Nephron (organoid): ENCODE measurements at regions not wholly inside any gene's neighbourhood (a gene's known extent, or its start where the extent isn't known, plus 50 kb on each side); places are given as distances from the start of the nearest gene placed in this dataset.

ENCODE experiments used
- H3K27ac Mint-ChIP-seq, 3 experiments: 2 replicates each; pipeline ENCODE4 v1.8.0; 2020; ENCODE audit warnings: mixed read lengths in 3 of 3, mild to moderate bottlenecking in 2 of 3, moderate library complexity in 1 of 3
- H3K27me3 Mint-ChIP-seq: 2 replicates; pipeline ENCODE4 v1.8.0; 2021; ENCODE audit warnings: low read depth, mild to moderate bottlenecking, moderate library complexity, mixed read lengths
- H3K36me3 Mint-ChIP-seq: 2 replicates; pipeline ENCODE4 v1.8.0; 2020; ENCODE audit warnings: low read depth, mixed read lengths
- H3K4me1 Mint-ChIP-seq: 2 replicates; pipeline ENCODE4 v1.8.0; 2020; ENCODE audit warnings: mixed read lengths
- H3K4me3 Mint-ChIP-seq, 3 experiments: 2 replicates each; pipeline ENCODE4 v1.8.0; 2020; ENCODE audit warnings: mild to moderate bottlenecking in 3 of 3, mixed read lengths in 3 of 3, moderate library complexity in 2 of 3
- H3K9me3 Mint-ChIP-seq: 2 replicates; pipeline ENCODE4 v1.8.0; 2020; ENCODE audit warnings: mixed read lengths
- CTCF ChIP-seq, 3 experiments: fragments of 200-600 bp; sonication (generic); IDR thresholded peaks; one replicate each; pipeline ENCODE4 v1.5.0; 2021; ENCODE audit warnings: antibody characterized with exemption in 3 of 3; ENCODE audit not compliant: unreplicated experiment in 3 of 3

DNA sequence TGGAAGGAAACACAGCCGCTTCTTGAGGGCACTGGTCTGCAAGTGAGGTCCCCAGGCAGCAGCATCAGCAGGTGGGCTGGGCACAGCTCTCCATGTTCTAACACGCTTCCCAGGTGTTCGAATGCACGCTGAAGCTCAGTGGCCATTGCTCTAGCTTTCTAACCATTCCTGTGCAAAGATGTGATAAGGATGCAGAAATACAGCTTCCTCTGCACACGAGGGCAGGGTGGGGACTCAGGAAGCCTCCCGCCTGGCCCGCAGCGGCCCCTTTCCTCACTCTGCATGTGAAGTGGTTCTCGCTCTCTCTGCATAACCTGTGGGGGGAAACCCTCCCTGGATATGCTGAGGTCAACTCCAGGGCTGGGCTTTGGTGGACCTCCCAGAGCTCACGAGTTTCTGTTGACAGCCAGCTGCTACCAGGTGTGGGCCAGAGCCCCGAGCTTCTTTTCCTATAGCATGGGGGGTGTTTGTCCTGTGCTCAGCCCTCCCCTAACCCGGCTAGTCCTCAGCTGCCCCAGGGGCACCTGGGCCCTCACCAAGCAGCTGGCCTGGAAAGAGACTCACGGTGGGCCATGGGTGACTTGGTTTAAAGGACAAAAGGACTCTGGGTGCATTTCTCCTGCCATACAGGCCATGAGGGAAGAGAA is 168.2 kb downstream of the TEX29 start:
- Mint-ChIP-seq H3K27ac (no peak overlapping the region), H3K36me3 (no peaks in the 10 kb centered on the region), H3K4me3 (no peak overlapping the region), H3K9me3 (peaks cover 17% of the 10 kb centered on the region), H3K27me3 (peaks cover 34% of the 10 kb centered on the region), H3K4me1 (no peaks in the 10 kb centered on the region)
- no peak for TF ChIP-seq CTCF (IDR thresholded peaks at IDR 0.05; ENCODE audit: unreplicated experiment in 3 of 3)

DNA sequence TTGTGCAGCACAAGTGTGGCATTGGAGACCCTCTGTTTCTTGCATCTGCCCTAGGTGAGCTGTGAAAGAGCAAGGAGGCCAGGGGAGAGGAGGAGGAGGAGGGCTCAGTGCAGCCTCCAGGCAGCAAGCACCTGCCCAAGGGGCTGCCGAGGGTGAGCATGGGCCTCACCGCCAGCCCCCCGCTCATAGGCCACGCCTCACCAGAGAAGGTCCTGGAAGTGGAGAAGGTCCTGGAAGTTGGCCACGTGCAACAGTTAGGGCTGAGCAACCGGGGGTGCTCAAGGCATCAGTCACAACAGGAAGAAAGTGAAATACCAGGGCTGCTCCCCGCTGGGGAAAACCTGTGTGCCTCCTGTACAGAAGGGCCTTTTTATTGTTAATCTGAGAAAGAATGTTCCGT is 168.9 kb downstream of the TEX29 start:
- Mint-ChIP-seq H3K27me3 (peaks cover 34% of the 10 kb centered on the region), H3K4me1 (no peaks in the 10 kb centered on the region), H3K4me3 (no peak overlapping the region), H3K27ac (no peak overlapping the region), H3K36me3 (no peaks in the 10 kb centered on the region), H3K9me3 (peaks cover 17% of the 10 kb centered on the region)
- TF ChIP-seq CTCF (IDR thresholded peaks at IDR 0.05; ENCODE audit: unreplicated experiment in 3 of 3), result no peak

GRCh38 chr13:111490611-111491010 is 170.2 kb downstream of the TEX29 start:
- Mint-ChIP-seq H3K4me1 (no peaks in the 10 kb centered on the region), H3K9me3 (peaks cover 12% of the 10 kb centered on the region), H3K27me3 (peaks cover 38% of the 10 kb centered on the region), H3K4me3 (no peak overlapping the region), H3K27ac (no peak overlapping the region), H3K36me3 (no peaks in the 10 kb centered on the region)
- TF ChIP-seq CTCF (IDR thresholded peaks at IDR 0.05; ENCODE audit: unreplicated experiment in 3 of 3), result no peak

GRCh38 chr13:111491021-111491420 is 170.6 kb downstream of the TEX29 start:
- no peaks in the 10 kb centered on the region for H3K36me3 Mint-ChIP-seq
- H3K27ac Mint-ChIP-seq, result no peak overlapping the region
- no peak overlapping the region for H3K4me3 Mint-ChIP-seq
- no peak for TF ChIP-seq CTCF (IDR thresholded peaks at IDR 0.05; ENCODE audit: unreplicated experiment in 3 of 3)
- H3K27me3 Mint-ChIP-seq, result peaks cover 40% of the 10 kb centered on the region
- H3K4me1 Mint-ChIP-seq, result no peaks in the 10 kb centered on the region
- H3K9me3 Mint-ChIP-seq, result peaks cover 11% of the 10 kb centered on the region

GRCh38 chr13:111491659-111492058 is 171.2 kb downstream of the TEX29 start:
- no peak overlapping the region for H3K27ac Mint-ChIP-seq
- H3K36me3 Mint-ChIP-seq, result no peaks in the 10 kb centered on the region
- no peak overlapping the region for H3K4me3 Mint-ChIP-seq
- H3K9me3 Mint-ChIP-seq, result peaks cover 11% of the 10 kb centered on the region
- TF ChIP-seq CTCF (IDR thresholded peaks at IDR 0.05; ENCODE audit: unreplicated experiment in 3 of 3), result no peak
- peaks cover 40% of the 10 kb centered on the region for H3K27me3 Mint-ChIP-seq
- no peaks in the 10 kb centered on the region for H3K4me1 Mint-ChIP-seq

DNA sequence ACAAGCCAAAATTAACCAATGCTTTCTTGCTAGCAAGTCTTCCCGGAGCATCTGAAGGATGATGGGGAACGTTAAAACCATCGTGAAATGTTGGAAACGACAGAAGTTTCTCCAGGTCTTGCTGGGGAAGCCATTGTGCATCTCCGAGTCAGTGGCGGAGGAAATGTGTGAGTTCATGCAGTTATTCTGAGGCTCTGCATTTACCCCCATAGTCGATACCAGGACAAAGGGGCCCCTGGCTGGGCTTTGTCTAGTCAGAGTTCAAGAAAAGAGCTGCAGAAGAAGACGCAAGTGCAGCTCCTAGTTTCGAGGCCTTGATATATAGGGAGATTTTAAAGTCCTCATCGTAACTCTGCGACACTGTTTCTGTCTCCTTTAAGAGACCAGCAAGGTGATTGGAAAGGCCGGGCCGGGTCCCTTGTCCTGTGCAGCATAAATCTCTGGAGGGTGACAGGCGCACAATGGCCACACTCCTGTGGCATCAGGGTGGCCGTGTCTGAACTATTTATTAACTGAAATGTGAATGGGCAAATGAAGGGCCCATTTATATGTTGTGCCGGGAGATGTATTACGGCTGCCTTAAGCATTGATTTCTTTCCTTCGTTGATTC is 172.0 kb downstream of the TEX29 start:
- Mint-ChIP-seq H3K36me3 (no peaks in the 10 kb centered on the region), H3K4me1 (no peaks in the 10 kb centered on the region), H3K27me3 (peaks cover 40% of the 10 kb centered on the region), H3K9me3 (peaks cover 9% of the 10 kb centered on the region), H3K4me3 (no peak overlapping the region), H3K27ac (no peak overlapping the region)
- TF ChIP-seq CTCF (IDR thresholded peaks at IDR 0.05; ENCODE audit: unreplicated experiment in 3 of 3), result no peak
